Left ventricle myocardium inferior (tissue), 1 donor: ENCODE measurements at regions not wholly inside any gene's neighbourhood (a gene's known extent, or its start where the extent isn't known, plus 50 kb on each side); places are given as distances from the start of the nearest gene placed in this dataset.

Experiments
- DNase-seq: peaks from one replicate; pipeline ENCODE4 v3.0.0-alpha.2; 2020
- H3K27ac ChIP-seq: fragments of 200-600 bp; replicated peaks from 2 replicates; pipeline ENCODE4 v1.8.0; 2021
- H3K27me3 ChIP-seq: fragments of 200-600 bp; 2 replicates; pipeline ENCODE4 v1.8.0; 2021; ENCODE audit warnings: low read depth
- H3K36me3 ChIP-seq: fragments of 200-600 bp; 2 replicates; pipeline ENCODE4 v1.8.0; 2021
- H3K4me1 ChIP-seq: fragments of 200-600 bp; 2 replicates; pipeline ENCODE4 v1.8.0; 2021
- H3K4me3 ChIP-seq: fragments of 200-600 bp; 2 replicates; pipeline ENCODE4 v1.8.0; 2021; ENCODE audit warnings: mild to moderate bottlenecking, moderate library complexity
- H3K9me3 ChIP-seq: fragments of 200-600 bp; replicated peaks from 2 replicates; pipeline ENCODE4 v1.8.0; 2021
- CTCF ChIP-seq: fragments of 200-600 bp; IDR thresholded peaks from 2 replicates; pipeline ENCODE4 v1.8.0; 2021; ENCODE audit warnings: antibody characterized with exemption, mild to moderate bottlenecking, borderline replicate concordance
- intact Hi-C: fragments of 100-400 bp; cut with micrococcal nuclease; formaldehyde crosslinking; loops from one replicate; pipeline ENCODE4 v1.11.0; 2022
- donor health status: DM: no; HTN: yes; CAD: no; lungs with severe emphysema.

- Histone ChIP-seq H3K27me3 (no peaks in the 10 kb centered on the region), H3K27ac (no peak overlapping the region), H3K4me1 (no peaks in the 10 kb centered on the region), H3K9me3 (peaks cover 9% of the 10 kb centered on the region), H3K36me3 (peaks cover 7% of the 10 kb centered on the region), H3K4me3 (no peak overlapping the region)
- no peak for TF ChIP-seq CTCF
- DNase-seq = no peak
- intact Hi-C loops = no loop called here
Observed at GRCh38 chr14:71595441-71595840, 336.8 kb upstream of the RGS6 start.

GRCh38 chr14:71597287-71597920 is 334.8 kb upstream of the RGS6 start:
- intact Hi-C loops = no loop called here
- Histone ChIP-seq H3K4me3 (no peak overlapping the region), H3K36me3 (peaks cover 11% of the 10 kb centered on the region), H3K27ac (no peak overlapping the region), H3K4me1 (no peaks in the 10 kb centered on the region), H3K27me3 (no peaks in the 10 kb centered on the region), H3K9me3 (peaks cover 26% of the 10 kb centered on the region)
- DNase-seq = no peak
- TF ChIP-seq CTCF = no peak

GRCh38 chr14:71597955-71598660 is 334.1 kb upstream of the RGS6 start:
- H3K4me3 ChIP-seq = no peak overlapping the region
- no peak overlapping the region for H3K27ac ChIP-seq
- intact Hi-C loops = no loop called here
- H3K36me3 ChIP-seq = peaks cover 11% of the 10 kb centered on the region
- H3K27me3 ChIP-seq = no peaks in the 10 kb centered on the region
- DNase-seq = no peak
- no peaks in the 10 kb centered on the region for H3K4me1 ChIP-seq
- no peak for TF ChIP-seq CTCF
- H3K9me3 ChIP-seq = peaks cover 26% of the 10 kb centered on the region

- DNase-seq = no peak
- Histone ChIP-seq H3K36me3 (peaks cover 11% of the 10 kb centered on the region), H3K9me3 (peaks cover 40% of the 10 kb centered on the region), H3K4me1 (no peaks in the 10 kb centered on the region), H3K27me3 (no peaks in the 10 kb centered on the region), H3K27ac (no peak overlapping the region), H3K4me3 (no peak overlapping the region)
- TF ChIP-seq CTCF = no peak
- intact Hi-C loops = no loop called here
Observed at GRCh38 chr14:71600309-71600708, 331.9 kb upstream of the RGS6 start.

- Histone ChIP-seq H3K27me3 (no peaks in the 10 kb centered on the region), H3K4me1 (peaks cover 3% of the 10 kb centered on the region), H3K4me3 (no peak overlapping the region), H3K27ac (no peak overlapping the region), H3K9me3 (peaks cover 48% of the 10 kb centered on the region), H3K36me3 (peaks cover 11% of the 10 kb centered on the region)
- intact Hi-C loops = no loop called here
- no peak for TF ChIP-seq CTCF
- no peak for DNase-seq
Observed at GRCh38 chr14:71602524-71602923, 329.7 kb upstream of the RGS6 start.
